HG03439 (cell line): ENCODE measurements at regions not wholly inside any gene's neighbourhood (a gene's known extent, or its start where the extent isn't known, plus 50 kb on each side); places are given as distances from the start of the nearest gene placed in this dataset.

Experiments used
- ATAC-seq: cut with Tn5 transposase; IDR thresholded peaks from one replicate; pipeline ENCODE4 v1.9.1; 2021; ENCODE audit warnings: mild to moderate bottlenecking, moderate library complexity; ENCODE audit not compliant: unreplicated experiment

DNA sequence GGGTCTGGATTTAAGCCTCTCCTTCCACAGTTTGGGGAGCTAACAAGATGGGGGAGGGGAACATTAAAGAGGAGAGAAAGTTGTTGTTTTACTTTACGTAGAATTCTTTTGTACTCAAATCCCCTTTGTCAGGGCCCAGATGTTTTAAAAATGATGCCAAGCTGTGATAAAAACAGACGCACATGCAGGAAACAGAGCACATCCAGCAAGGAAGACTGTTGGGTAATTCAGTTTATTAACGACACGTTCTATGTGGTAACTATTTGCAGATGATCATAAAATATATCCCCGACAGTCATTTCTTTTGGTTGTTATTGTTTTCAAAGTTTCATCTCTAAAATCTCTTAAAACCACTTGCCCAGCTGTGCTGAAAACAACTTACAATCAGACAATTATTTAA, 307.0 kb upstream of the PRDM1 start:
- ATAC-seq: no peak

DNA sequence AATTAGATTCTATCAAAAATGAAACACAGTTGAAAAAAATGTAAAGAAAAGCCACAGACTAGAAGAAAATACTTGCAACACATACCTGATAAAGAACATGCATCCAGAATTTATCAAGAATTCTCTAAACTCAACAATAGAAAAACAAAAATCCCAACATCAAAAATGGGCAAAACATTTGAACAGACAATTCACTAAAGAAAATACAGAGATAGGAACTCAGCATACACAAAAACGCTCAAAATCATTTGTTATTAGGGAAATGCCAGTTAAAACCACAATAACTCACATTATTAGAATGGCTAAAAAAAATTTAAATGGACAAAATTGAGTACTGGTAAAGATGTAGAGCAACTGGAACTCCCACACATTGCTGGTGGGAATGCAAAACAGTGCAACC, 311.0 kb upstream of the PRDM1 start:
- ATAC-seq: no peak

- ATAC-seq: peak; percentile 77
These were observed 311.9 kb upstream of the PRDM1 start for GRCh38 chr6:105774247-105774646.

- ATAC-seq: no peak
These were observed 314.7 kb upstream of the PRDM1 start for GRCh38 chr6:105771313-105771970.

GRCh38 chr6:105769987-105770386, 316.1 kb upstream of the PRDM1 start:
- no peak for ATAC-seq

DNA sequence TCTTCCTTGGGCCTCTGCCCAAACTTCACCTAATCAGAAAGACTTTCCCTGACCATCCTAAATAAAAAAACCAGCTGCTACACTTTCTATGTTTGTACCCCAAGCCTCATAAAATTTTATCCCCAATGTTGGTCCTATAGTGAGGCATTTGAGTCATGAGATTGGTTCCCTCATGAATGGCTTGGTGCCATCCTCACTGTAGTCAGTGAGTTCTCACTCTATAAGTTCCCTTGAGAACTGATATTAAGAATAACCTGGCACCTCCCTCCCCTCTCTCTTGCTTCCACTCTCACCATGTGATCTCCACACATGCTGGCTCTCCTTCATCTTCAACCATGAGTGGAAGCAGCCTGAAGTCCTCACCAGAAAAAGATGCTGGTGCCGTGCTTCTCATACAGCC, 316.9 kb upstream of the PRDM1 start:
- ATAC-seq: no peak

GRCh38 chr6:105767541-105767940, 318.6 kb upstream of the PRDM1 start:
- ATAC-seq: no peak

DNA sequence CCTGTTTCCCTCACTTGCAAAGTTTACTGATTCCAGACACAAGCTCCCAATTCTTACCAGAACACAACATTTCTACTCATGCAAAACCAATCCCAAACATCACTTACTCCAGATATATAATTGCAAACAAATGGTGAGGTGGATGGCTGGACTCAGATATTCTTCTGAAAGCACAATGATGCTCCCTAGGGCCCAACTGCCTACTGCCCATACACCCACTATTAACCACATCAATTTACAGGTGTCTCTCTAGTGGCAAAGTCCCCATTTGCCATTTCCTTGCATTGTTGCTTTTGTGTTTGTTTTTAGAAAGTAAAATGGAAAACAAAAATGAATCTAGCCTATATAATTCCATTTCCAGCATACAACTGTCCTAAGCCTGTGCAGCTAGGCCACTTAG, 320.9 kb upstream of the PRDM1 start:
- no peak for ATAC-seq

DNA sequence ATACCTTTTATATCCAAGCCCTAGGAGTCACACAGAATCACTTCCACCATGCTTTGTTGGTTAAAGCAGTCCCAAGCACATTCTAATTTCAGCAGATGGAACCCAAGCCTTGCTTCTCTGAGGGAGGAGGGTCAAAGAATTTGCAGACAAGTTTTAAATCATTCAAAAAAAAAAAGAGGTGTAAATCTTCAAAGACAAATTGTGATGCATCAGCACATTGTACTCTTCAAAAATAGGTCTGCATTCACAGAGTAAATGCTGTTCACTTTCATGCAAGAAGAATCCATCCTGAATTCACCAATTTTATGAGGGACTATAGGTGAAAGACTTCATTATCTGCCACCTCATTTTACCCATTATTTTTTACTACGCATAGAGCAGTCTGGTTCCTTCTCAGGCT, 321.8 kb upstream of the PRDM1 start:
- ATAC-seq: no peak

DNA sequence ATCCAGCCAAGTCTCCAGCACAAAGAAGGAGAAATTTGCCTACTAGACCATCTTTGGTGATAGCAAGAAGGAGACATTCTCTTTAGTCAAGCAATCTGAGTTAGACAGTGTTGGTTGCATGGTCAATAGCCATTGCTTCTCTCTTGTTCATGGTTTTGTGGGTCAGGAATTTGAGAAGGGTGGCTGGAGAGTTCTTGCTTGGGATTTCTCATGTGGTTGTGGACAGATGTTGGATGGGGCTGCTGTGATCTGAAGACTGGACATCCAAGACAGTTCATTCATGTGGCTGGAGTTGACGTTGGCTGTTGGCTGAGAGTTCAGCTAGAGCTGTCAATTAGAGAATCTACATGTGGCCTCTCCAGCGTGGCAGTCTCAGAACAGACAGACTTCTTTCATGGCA, 322.3 kb upstream of the PRDM1 start:
- no peak for ATAC-seq

GRCh38 chr6:105760746-105761145, 325.4 kb upstream of the PRDM1 start:
- no peak for ATAC-seq

GRCh38 chr6:105759946-105760345, 326.2 kb upstream of the PRDM1 start:
- no peak for ATAC-seq

DNA sequence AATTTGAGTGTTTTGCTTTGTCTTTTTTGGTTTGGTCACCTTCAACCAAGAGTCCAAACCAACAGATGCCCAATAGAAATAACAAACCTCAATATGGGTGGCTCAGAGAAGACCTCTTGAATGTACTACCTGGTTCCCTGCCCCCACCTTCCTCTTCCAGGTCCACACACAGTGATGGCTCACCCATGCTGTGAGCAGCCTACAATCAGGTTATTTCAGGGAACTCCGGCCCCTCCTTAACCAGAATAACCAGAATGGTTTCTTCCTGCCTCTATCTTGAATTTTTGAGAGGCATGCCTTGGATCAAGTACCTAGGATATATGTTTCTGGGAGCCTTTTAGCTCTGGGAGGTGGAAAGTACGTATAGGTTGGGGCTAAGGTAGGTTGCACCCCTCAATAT, 327.1 kb upstream of the PRDM1 start:
- ATAC-seq: no peak

GRCh38 chr6:105757512-105758200, 328.5 kb upstream of the PRDM1 start:
- ATAC-seq: peak; percentile 95

DNA sequence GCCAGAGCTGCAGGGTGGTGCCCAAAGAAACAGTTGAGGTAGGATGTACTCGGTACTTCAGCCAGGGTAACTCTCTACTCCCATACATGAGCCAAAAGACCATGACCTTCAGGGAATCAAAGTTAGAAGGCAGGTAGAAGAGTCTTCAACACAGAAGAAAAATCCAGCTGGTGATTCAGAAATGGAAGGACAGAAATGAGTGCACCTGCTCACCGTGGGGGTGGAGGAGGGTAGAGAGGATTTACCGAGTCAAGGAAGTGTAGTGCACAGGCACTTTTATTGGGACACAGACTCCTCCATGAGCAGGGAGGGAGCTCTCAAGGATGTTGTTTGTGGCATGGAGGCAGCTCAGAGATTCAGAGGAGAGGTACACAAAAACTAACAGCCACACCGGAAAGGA, 330.3 kb upstream of the PRDM1 start:
- ATAC-seq: no peak

- ATAC-seq: no peak
These were observed 332.4 kb upstream of the PRDM1 start for GRCh38 chr6:105753620-105754211.

DNA sequence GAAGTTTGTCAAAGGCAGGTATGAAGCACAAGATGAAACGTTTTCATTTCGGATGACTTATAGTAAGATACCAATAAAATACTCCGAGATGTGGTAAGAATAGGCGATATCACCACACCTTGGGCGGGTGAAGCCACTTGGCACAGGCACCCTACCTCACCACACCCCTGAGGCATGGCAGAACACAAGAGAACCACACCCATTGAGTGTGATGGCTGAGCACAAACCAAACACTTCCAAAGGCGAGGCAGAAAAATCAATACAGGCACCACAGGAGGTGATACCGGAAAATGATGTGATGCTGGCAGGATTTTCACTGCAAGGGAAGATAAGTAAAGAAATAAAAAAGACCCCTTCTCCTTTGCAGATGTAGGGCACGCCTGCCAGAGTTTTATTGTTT, 332.9 kb upstream of the PRDM1 start:
- no peak for ATAC-seq

DNA sequence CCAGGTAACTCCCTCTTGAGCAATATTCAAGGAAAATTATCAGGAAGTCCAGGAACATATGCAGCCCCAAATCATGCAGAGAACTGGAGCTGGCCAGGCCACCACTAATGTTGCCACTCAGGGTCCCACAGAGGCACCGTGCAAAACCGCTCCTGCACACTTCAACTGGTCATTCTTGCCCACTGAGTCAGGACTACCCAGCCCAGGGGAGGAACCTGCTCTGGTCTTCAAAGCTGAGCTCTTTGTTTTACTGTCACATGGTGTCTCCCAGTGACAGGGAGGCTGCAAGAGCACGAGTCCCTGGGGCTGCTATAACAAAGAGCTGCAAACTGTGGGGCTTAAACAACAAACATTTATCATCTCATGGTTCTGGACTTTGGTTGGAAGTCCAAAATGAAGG, 336.0 kb upstream of the PRDM1 start:
- no peak for ATAC-seq

GRCh38 chr6:105748737-105749161, 337.4 kb upstream of the PRDM1 start:
- ATAC-seq: no peak

DNA sequence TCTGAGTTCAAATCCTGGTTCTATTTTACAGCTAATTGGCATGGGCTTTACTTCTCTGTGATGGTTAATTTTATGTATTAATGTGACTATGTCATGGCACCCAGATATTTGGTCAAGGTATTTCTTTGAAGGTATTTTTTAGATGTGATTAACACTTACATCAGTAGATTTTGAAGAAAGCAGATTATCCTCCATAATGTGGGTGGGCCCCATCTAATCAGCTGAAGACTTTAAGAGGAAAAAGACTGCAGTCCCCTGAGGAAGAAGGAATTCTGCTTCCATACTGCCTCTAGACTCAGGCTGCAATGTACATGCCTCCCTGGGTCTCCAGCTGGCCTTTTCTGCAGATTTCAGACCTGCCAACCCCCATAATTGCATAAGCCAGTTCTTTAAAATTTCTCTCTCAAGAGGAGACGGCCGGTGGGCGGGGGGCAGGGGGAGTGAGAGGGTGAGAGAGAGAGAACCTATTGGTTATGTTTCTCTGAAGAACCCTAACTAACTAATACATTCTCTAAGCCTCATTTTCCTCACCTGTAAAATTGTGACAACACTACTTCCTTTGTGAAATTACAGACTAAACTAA, 338.2 kb upstream of the PRDM1 start:
- no peak for ATAC-seq

DNA sequence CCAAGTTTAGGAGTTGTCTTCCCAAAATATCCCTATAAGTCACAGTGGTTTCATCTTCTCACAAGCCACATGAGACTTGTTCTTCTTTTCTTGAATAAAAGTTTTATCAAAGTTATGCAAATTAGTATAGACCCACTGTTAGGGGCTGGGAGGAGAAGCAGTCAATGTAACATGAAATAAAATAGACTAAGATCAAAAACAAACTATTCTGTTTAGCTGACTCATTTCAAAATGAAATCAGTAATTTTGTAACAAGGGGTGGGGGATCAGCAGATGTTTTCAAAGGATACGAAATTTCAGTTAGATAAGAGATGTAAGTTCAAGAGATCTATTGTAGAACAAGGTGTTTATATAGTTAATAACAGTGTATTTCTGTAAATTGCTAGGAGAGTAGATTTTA, 339.6 kb upstream of the PRDM1 start:
- ATAC-seq: no peak

DNA sequence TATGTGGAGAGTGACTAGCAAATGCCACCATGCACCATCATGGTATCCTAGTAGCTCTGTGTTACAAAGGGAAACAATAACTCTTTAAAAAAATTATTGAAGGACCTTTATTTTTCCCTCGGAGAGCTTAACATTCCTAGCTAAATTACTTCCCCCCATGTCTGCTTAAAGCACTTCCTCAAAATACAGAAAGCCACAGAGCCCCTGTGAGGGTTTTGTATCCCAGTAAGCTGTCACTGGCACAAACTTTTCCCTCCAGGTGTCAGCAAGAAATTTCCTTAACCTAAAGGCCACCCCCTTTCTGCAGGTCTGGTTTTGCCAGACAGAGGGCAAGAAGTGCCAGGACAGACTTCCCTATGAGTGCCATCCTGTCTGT, 340.0 kb upstream of the PRDM1 start:
- peak; percentile 3 for ATAC-seq
